H1 (cell line): ENCODE measurements at regions not wholly inside any gene's neighbourhood (a gene's known extent, or its start where the extent isn't known, plus 50 kb on each side); places are given as distances from the start of the nearest gene placed in this dataset.

Experiments
- ASH2L ChIP-seq: fragments of 200-600, 300-600 bp; sonication (generic); IDR thresholded peaks from one replicate; pipeline ENCODE4 v1.7.1; 2017; ENCODE audit warnings: low read length
- BCL11A ChIP-seq, 2 experiments: IDR thresholded peaks; one replicate each; pipeline ENCODE4 v1.6.1; 2011; ENCODE audit warnings: low read depth in 2 of 2, low read length in 2 of 2, mild to moderate bottlenecking in 2 of 2
- CEBPB ChIP-seq: IDR thresholded peaks from 2 replicates; pipeline ENCODE4 v1.6.1; 2012; ENCODE audit warnings: low read depth, low read length
- PHF8 ChIP-seq: fragments of 200-600 bp; sonication (generic); conservative IDR thresholded peaks from 2 replicates; pipeline ENCODE4 v1.7.1; 2012; ENCODE audit warnings: low read depth, mild to moderate bottlenecking, inconsistent platforms, low read length, moderate library complexity
- POLR2A ChIP-seq, 2 experiments: IDR thresholded peaks; 1 replicate in 1 of 2; 2 replicates in 1 of 2; pipeline ENCODE4 v1.6.1; 2011; ENCODE audit warnings: low read depth in 2 of 2, low read length in 2 of 2, mild to moderate bottlenecking in 2 of 2; ENCODE audit errors: control extremely low read depth in 1 of 2
- RFX5 ChIP-seq: IDR thresholded peaks from 2 replicates; pipeline ENCODE4 v1.6.1; 2011; ENCODE audit warnings: low read depth, low read length, improper control_type of control experiment, borderline replicate concordance
- SRF ChIP-seq: IDR thresholded peaks from 2 replicates; pipeline ENCODE4 v1.6.1; 2011; ENCODE audit warnings: mild to moderate bottlenecking, low read depth, low read length, moderate library complexity

GRCh38 chr3:77902675-77903074, 862.8 kb downstream of the ROBO2 start (continued):
- TF ChIP-seq SRF = no peak
- no peak for TF ChIP-seq ASH2L
- no peak for TF ChIP-seq PHF8
- no peak for TF ChIP-seq POLR2A (IDR thresholded peaks at IDR 0.05; ENCODE audit: control extremely low read depth in 1 of 2, low read depth in 2 of 2, low read length in 2 of 2)
- TF ChIP-seq BCL11A (IDR thresholded peaks at IDR 0.05; ENCODE audit: low read depth in 2 of 2, low read length in 2 of 2) = no peak
- TF ChIP-seq RFX5 = no peak
- no peak for TF ChIP-seq CEBPB
